Chondrocyte (in vitro differentiated cells): ENCODE measurements at regions not wholly inside any gene's neighbourhood (a gene's known extent, or its start where the extent isn't known, plus 50 kb on each side); places are given as distances from the start of the nearest gene placed in this dataset.

Source experiments
- DNase-seq: peaks from one replicate; pipeline ENCODE4 v3.0.0; 2021; ENCODE audit warnings: mixed read lengths, low spot score
- H3K27ac Mint-ChIP-seq: one replicate; pipeline ENCODE4 v1.8.0; 2021; ENCODE audit warnings: mild to moderate bottlenecking, moderate library complexity, mixed read lengths; ENCODE audit not compliant: unreplicated experiment
- H3K27me3 Mint-ChIP-seq: 2 replicates; pipeline ENCODE4 v1.8.0; 2021; ENCODE audit warnings: low read depth, mixed read lengths
- H3K36me3 Mint-ChIP-seq: 2 replicates; pipeline ENCODE4 v1.8.0; 2021; ENCODE audit warnings: low read depth, mixed read lengths
- H3K4me1 Mint-ChIP-seq: 2 replicates; pipeline ENCODE4 v1.8.0; 2021; ENCODE audit warnings: low read depth, mild to moderate bottlenecking, mixed read lengths
- H3K4me3 Mint-ChIP-seq: one replicate; pipeline ENCODE4 v1.8.0; 2021; ENCODE audit warnings: mild to moderate bottlenecking, moderate library complexity, mixed read lengths; ENCODE audit not compliant: unreplicated experiment
- H3K9me3 Mint-ChIP-seq: 2 replicates; pipeline ENCODE4 v1.8.0; 2021; ENCODE audit warnings: low read depth, mixed read lengths
- TF ChIP-seq, protein P1 (sequence below): fragments of 200-600 bp; sonication (generic); IDR thresholded peaks from 2 replicates; pipeline ENCODE4 v1.5.0; 2021; ENCODE audit warnings: antibody characterized with exemption, mild to moderate bottlenecking, moderate library complexity

DNA sequence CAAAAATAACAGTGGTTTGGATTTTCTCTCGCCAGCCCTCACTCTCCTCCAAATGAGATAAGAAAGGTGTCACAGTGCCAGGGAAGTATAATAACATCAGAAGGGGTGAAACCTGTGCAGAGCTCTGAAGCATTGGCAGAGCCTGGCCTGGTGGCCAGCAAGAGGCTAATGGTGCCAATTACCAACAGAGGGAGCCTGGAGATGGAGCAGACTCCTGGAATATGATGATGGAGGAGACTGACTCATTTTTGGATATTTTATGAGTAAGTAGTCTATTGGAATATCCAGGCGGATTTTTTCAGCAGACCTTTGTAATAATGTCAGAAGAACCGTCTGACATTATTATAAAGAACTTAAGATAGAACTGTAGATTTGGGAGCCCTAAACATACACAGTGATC lies 442.6 kb upstream of the MARCKS start:
- Mint-ChIP-seq H3K27me3 (no peaks in the 10 kb centered on the region), H3K9me3 (no peaks in the 10 kb centered on the region), H3K4me1 (peaks cover 52% of the 10 kb centered on the region), H3K36me3 (no peaks in the 10 kb centered on the region), H3K4me3 (no peak overlapping the region), H3K27ac (peak overlapping the region; percentile 68)
- TF ChIP-seq, protein P1, sequence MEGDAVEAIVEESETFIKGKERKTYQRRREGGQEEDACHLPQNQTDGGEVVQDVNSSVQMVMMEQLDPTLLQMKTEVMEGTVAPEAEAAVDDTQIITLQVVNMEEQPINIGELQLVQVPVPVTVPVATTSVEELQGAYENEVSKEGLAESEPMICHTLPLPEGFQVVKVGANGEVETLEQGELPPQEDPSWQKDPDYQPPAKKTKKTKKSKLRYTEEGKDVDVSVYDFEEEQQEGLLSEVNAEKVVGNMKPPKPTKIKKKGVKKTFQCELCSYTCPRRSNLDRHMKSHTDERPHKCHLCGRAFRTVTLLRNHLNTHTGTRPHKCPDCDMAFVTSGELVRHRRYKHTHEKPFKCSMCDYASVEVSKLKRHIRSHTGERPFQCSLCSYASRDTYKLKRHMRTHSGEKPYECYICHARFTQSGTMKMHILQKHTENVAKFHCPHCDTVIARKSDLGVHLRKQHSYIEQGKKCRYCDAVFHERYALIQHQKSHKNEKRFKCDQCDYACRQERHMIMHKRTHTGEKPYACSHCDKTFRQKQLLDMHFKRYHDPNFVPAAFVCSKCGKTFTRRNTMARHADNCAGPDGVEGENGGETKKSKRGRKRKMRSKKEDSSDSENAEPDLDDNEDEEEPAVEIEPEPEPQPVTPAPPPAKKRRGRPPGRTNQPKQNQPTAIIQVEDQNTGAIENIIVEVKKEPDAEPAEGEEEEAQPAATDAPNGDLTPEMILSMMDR: peak; percentile 83
- DNase-seq: no peak

DNA sequence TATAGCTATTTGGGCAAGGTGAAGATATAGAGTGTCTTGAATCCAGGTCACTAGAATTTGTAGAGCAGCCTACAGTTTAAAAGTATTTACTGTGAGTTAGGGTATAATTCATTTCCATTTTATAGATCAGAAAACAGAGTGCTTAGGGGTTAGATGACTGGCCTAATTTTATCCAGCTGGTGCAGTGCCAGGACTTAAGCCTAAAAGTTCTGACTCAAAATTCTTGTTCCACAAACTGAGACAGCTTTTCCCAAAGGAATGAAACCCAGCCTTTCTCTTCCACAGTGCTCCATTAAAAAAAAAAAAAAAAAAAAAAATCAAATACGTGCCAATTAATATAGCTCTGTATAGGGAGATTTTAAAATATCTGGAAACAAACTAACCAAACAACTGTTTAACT lies 441.0 kb upstream of the MARCKS start:
- Mint-ChIP-seq H3K27me3 (no peaks in the 10 kb centered on the region), H3K27ac (peak overlapping the region; percentile 22), H3K9me3 (no peaks in the 10 kb centered on the region), H3K36me3 (no peaks in the 10 kb centered on the region), H3K4me1 (peaks cover 39% of the 10 kb centered on the region), H3K4me3 (no peak overlapping the region)
- TF ChIP-seq, protein P1: no peak
- no peak for DNase-seq

DNA sequence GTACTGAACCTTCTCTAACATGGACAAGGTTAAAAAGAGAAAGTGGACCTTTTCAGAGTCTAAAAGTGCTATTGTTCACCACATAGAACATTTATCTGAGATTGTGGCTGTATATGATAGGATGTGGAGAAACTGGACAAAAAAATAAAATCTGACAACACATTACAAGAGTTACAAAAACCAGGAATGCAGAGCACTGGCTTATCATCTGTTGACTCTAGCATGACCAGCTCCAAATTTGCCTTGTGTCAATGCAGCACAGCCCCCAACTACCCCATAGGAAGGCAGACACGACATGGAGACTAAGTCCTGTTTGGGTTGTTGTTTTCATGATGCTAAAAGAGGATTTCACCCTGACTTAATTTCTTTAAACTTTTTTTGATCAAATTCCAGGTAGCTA lies 436.9 kb upstream of the MARCKS start:
- Mint-ChIP-seq H3K4me1 (peaks cover 12% of the 10 kb centered on the region), H3K27ac (no peak overlapping the region), H3K9me3 (no peaks in the 10 kb centered on the region), H3K27me3 (no peaks in the 10 kb centered on the region), H3K4me3 (no peak overlapping the region), H3K36me3 (no peaks in the 10 kb centered on the region)
- TF ChIP-seq, protein P1: no peak
- DNase-seq: no peak

DNA sequence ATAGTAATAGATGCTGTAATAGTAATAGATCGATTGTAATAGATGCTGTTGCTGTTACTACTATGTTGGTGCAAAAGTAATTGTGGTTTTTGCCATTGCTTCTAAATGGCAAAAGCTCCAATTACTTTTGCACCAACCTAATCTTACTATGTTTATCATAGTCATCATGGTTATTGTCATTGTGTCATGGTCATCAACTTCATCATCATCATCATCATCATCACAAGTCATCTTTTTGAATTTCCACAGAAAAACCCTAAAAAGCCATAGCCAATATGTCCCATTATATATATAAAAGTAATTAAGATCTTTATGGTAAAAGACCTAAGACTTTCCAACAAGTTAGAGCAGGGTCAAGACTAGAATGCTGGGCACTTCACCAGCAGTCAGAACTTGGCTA lies 435.1 kb upstream of the MARCKS start:
- Mint-ChIP-seq H3K4me1 (peaks cover under 1% of the 10 kb centered on the region), H3K27ac (no peak overlapping the region), H3K9me3 (no peaks in the 10 kb centered on the region), H3K36me3 (no peaks in the 10 kb centered on the region), H3K4me3 (no peak overlapping the region), H3K27me3 (no peaks in the 10 kb centered on the region)
- DNase-seq: no peak
- TF ChIP-seq, protein P1: no peak

DNA sequence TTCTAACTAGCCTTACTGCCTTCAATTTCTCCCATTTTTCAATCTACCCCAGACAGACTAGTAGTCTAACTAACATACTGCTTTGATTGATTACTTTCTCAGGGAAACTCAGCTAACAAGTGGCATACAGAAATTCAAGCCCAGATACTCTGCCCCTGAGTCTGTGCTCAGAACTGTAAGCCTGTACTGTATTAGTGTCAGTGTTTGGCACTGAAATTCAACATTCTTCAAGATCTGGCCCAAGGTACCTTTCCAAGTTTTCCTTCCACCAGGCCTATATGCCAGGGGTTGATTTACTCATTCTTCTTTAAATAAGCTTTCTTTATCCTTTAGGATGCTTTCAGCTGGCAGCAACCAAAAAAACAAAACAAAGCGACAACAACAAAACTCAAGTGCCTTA lies 433.2 kb upstream of the MARCKS start:
- H3K9me3 Mint-ChIP-seq: no peaks in the 10 kb centered on the region
- DNase-seq: no peak
- no peaks in the 10 kb centered on the region for H3K4me1 Mint-ChIP-seq
- H3K27ac Mint-ChIP-seq: no peak overlapping the region
- H3K27me3 Mint-ChIP-seq: no peaks in the 10 kb centered on the region
- TF ChIP-seq, protein P1: no peak
- H3K4me3 Mint-ChIP-seq: no peak overlapping the region
- H3K36me3 Mint-ChIP-seq: no peaks in the 10 kb centered on the region
